ENCODE measurements at regions not wholly inside any gene's neighbourhood (a gene's known extent, or its start where the extent isn't known, plus 50 kb on each side); places are given as distances from the start of the nearest gene placed in this dataset.

- no peak for DNase-seq
These were observed 476.1 kb downstream of the LPIN1 start for GRCh38 chr2:12222554-12222953.

- no peak for DNase-seq
These were observed 477.3 kb downstream of the LPIN1 start for GRCh38 chr2:12223732-12224131.

DNA sequence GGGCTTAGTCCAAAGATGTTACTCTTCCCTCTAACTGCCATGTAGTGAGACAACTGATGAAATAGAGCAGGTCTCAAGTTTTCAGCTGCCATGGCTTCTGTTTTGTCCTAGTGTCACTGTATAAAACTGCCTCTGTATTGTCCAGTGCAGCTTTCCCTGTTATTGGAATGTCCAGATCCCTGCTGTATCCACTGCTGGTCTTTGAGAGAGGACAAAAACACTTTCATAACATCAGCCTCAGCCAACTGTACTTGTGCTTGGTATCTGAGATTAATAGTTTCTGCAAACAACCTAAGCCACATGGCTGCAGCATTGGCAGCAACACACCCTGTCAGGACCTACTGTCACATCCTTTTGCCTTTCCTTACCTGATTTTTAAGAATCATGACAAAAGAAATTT is 480.2 kb downstream of the LPIN1 start:
- DNase-seq = no peak

GRCh38 chr2:12227941-12228608 is 481.6 kb downstream of the LPIN1 start:
- no peak for DNase-seq

DNA sequence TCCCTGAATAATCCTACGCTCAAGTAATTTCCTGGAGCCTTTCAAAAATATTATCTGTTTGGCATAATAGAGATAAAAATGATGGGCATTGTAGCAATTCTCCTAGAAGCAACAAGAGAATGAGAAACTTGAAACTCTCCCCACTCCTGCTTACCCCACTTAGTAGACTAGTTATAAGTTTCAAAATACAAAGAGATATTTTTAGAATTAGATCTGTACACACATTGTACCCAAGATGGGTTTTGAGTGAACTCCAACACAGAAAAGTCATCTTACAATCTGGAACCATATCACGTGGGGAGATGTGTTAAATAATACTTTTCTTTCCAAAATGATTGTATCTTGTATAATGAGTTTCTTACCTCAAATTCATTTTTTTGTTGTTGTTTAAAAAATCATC is 484.9 kb downstream of the LPIN1 start:
- no peak for DNase-seq

- no peak for DNase-seq
These were observed 483.9 kb upstream of the TRIB2 start for GRCh38 chr2:12232876-12233275.

DNA sequence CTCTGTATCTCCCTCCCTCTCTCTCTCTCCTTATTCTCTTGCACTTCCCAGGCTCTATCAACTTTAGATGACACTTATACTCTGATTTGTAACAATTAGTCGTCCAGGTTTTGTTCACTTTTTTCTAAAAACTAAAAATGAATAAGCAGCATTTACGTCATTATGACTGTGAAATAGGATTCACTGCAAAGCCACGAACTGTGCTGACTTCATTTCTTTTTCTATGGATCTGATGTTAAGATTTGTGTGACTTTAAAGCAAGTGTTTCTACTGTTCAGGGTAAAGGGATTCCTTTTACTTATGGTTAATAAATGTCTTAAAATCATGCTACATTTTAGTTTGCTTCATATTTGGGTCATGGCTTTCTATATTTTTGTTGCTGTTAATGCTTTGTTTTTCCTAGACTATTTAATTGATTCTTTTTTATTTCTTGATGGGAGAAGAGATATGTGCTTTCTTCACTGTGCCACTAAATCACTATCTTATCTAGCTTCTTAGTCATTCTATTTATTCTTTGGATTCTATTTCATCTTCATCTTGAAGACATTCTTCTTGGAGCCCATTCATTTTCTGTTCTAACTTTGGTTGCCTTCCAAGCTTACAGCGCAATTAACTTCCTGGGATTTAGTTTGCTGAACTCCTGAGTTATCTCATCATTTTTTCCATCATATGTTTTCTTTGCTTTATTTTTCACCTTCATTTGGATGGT is 480.4 kb upstream of the TRIB2 start:
- DNase-seq = no peak

GRCh38 chr2:12240206-12240605 is 476.5 kb upstream of the TRIB2 start:
- DNase-seq = no peak

DNA sequence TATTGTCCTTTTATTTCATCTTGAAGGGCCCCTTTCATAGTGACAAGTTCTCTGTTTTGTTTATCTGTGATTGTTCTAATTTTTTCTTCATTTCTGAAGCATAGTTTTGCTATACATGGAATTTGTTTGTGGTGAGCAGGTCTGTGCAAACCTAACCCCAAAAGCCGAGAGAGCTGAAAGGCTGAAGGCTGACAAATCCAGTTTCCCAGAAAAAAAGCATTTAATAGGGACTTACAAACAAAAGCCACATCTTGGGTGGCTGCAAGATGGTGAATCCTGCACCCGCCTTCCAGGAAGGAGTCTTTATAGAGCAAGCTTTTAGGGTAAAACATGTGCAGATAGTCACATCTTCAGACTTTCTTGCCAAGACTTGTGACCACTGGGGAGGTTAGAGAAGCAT is 473.4 kb upstream of the TRIB2 start:
- DNase-seq = no peak

- DNase-seq = no peak
These were observed 472.7 kb upstream of the TRIB2 start for GRCh38 chr2:12244070-12244469.

DNA sequence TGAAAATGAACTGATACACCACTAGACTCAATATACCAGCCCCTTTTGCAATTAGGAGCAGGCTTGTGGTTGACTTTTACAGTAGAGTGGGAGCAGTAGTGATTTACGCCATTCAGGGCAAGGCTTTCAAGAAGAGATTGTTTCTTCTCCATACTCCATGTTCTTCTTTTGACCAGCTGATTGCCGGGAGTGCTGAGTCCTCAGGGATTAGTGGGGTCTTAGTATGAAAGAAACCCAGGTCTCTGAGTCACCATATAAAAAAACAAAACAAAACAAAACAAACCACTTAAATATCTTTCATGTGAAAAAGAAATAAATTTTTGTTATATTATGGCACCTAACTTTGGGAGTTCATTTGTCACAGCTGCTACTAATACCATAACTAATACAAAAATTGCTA is 465.6 kb upstream of the TRIB2 start:
- DNase-seq = no peak

DNA sequence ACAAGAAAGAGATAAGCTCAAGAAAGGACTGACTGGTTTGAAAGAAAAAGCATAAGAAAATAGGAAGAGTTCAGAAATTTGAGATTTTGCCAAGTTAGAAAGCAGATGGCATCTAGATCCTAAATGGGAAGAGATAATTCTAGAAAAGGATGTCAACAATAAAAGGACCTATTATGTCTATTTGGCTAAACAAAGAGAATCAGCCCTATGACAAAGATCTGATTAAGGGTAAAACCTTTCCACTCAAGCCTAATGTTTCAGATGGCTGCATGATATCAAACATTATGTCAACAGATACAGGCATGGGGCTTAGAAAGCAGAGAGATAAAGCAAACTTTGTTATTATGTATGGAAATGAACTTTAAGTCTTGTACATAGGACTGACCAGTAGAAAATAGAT is 465.0 kb upstream of the TRIB2 start:
- no peak for DNase-seq

GRCh38 chr2:12253167-12253778 is 463.5 kb upstream of the TRIB2 start:
- no peak for DNase-seq

DNA sequence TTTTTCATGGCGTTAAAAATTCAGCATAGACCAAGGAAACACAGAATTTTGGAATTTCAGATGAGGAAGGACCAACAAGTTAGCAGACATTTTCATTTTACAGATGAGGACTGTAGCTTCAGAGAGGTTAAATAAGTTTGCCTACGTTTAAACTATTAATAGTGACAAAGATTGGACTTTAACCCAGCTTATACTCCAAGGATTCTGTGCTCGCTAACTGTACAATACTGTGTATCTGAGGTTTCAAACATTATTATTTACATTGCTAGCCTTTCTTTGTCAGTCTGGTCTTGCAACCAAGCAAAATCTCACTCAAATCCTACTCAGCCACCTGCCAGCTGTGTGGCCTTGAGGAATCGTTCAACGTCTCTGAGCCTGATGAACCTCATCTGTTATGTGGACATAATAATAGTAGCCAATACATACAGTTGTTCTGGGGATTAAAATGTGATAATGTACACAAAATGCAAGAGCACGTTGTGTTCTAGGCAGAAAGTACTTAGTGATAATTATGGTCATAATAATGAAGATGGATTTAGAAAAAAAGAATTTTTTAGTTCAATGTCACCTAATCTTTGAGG is 462.4 kb upstream of the TRIB2 start:
- DNase-seq = no peak

DNA sequence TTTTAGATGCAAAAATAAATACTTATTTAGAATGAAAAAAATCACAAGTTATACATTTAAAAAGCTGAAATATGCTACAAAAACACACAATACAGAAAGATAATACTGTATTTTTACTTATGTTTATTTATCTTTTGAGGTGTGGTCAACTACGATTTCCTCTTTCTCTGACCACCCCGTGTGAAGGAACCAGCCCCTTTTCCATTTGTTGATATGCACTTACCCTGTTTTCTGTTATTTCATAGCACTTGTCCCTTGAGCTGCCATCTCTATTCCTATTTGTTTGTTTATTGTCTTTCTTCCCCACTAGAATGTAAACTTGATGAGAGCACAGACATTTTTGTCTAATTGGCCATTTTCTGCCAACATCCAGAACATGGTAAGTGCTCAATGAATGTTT is 460.5 kb upstream of the TRIB2 start:
- no peak for DNase-seq

DNA sequence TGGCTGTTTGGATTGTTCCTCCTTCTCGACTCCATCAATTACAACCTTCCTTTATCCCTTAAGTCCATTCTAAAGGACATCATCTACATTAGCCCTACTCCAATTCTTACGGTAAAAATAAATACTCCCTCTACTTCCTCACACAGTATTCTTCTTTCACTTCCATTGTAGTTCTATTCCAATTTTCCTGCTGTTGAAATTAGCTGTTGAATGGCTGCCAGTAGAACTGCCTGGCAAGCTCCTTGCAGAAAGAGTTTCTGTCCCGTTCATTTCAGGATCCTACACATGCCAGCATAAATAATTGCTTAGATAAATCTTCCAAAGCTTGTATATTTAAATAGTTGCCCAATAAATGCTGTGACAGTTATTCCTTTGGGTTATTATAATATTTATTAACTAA is 459.3 kb upstream of the TRIB2 start:
- DNase-seq = no peak

GRCh38 chr2:12259493-12259892 is 457.2 kb upstream of the TRIB2 start:
- DNase-seq = no peak

GRCh38 chr2:12261986-12262680 is 454.6 kb upstream of the TRIB2 start:
- DNase-seq = no peak

GRCh38 chr2:12262681-12263436 is 453.9 kb upstream of the TRIB2 start:
- DNase-seq = no peak

DNA sequence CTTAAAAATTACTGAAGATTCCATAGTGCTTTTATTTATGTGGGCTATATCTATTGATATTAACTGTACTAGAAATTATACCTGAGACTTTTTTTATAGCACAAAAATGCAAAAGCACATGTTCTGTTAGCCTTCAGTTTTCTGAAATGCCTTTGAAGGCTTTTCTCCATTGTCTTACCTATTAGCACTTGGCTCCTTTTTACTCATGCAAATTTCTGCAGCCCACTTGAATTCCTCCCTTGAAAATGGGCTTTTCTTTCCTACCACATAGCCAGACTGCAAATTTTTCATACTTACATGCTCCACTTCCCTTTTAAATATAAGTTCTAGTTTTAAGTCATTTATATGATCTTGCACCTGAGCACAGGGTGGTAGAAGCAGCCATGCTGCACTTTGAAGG is 453.0 kb upstream of the TRIB2 start:
- DNase-seq = no peak

GRCh38 chr2:12264146-12264545 is 452.6 kb upstream of the TRIB2 start:
- DNase-seq = no peak

DNA sequence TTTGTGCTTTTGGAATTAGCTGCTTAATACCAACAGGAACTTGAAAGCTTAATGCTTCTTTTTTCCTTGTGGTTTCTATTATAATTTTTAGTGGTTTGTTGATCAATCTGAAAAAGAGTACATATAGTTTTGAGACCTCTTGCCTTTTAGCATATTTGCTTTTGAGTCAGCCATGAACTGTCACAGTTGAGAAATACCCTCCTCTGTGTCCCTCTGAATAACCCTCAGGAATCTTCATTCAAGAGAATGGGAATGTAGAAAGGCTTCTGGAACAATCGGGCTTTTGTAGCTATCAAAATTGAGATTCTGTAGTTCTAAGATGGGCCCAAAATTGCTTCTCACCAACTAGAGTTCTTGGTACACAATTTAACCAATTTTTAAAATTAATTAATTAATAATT is 451.1 kb upstream of the TRIB2 start:
- DNase-seq = no peak

DNA sequence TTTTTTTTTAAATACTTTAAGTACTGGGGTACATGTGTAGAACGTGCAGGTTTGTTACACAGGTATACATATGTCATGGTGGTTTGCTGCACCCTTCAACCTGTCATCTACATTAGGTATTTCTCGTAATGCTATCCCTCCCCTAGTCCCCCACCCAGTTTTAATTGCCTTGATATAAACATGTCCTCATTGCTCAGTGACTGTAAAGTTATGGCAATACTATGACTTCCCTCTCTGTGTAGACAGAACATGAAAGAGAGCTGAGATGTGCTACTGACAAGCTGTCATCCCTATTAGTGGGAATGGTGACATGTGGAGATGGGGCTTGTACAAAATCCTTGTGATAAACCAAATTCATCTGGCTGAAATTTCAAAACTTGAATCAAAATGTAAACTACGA is 449.7 kb upstream of the TRIB2 start:
- DNase-seq = no peak

All from NCI-H748 treated with DMSO at 0.1 percent for 48 hours (cell line).